Smooth muscle cell (in vitro differentiated cells): ENCODE measurements at regions not wholly inside any gene's neighbourhood (a gene's known extent, or its start where the extent isn't known, plus 50 kb on each side); places are given as distances from the start of the nearest gene placed in this dataset.

ENCODE experiments used
- DNase-seq: peaks from one replicate; lab custom pipeline; 2025; ENCODE audit not compliant: unreplicated experiment; lab: John Stamatoyannopoulos, UW
- H2AFZ ChIP-seq: fragments of 200-600 bp; sonication (generic); 2 replicates; pipeline ENCODE4 v1.6.0; 2016; ENCODE audit warnings: antibody characterized with exemption, low read depth, mild to moderate bottlenecking
- H3F3A ChIP-seq: fragments of 200-600 bp; sonication (generic); 2 replicates; pipeline ENCODE4 v1.6.0; 2017; ENCODE audit warnings: antibody characterized with exemption, low read depth
- H3K27ac ChIP-seq: fragments of 200-600 bp; sonication (generic); 2 replicates; pipeline ENCODE4 v1.5.1; 2016; ENCODE audit warnings: low read depth, mild to moderate bottlenecking
- H3K27me3 ChIP-seq: fragments of 200-600 bp; sonication (generic); 2 replicates; pipeline ENCODE4 v1.6.1; 2016; ENCODE audit warnings: low read depth, mild to moderate bottlenecking
- H3K36me3 ChIP-seq: fragments of 200-600 bp; sonication (generic); 2 replicates; pipeline ENCODE4 v1.5.1; 2016; ENCODE audit warnings: low read depth
- H3K4me1 ChIP-seq: fragments of 200-600 bp; sonication (generic); 2 replicates; pipeline ENCODE4 v1.5.1; 2016; ENCODE audit warnings: low read depth
- H3K4me2 ChIP-seq: fragments of 200-600 bp; sonication (generic); 2 replicates; pipeline ENCODE4 v1.6.0; 2016; ENCODE audit warnings: mild to moderate bottlenecking
- H3K4me3 ChIP-seq: fragments of 200-600 bp; sonication (generic); 2 replicates; pipeline ENCODE4 v1.5.1; 2016; ENCODE audit warnings: mild to moderate bottlenecking
- H3K79me2 ChIP-seq: fragments of 200-600 bp; sonication (generic); 2 replicates; pipeline ENCODE4 v1.6.0; 2016; ENCODE audit warnings: low read depth, mild to moderate bottlenecking
- H3K9ac ChIP-seq: fragments of 200-600 bp; sonication (generic); 2 replicates; pipeline ENCODE4 v1.6.0; 2016; ENCODE audit warnings: low read depth
- H3K9me3 ChIP-seq: fragments of 200-600 bp; sonication (generic); replicated peaks from 2 replicates; pipeline ENCODE4 v1.5.1; 2016; ENCODE audit warnings: low read depth
- H4K20me1 ChIP-seq: fragments of 200-600 bp; sonication (generic); 2 replicates; pipeline ENCODE4 v1.6.0; 2016; ENCODE audit warnings: low read depth
- WGBS: methylation state at CpG from one replicate; pipeline ENCODE4 v1.1.7; 2016; ENCODE audit warnings: low lambda C conversion rate; 5-methylcytosine and 5-hydroxymethylcytosine counted together
- TF ChIP-seq, protein P1 (sequence below): fragments of 200-600 bp; sonication (generic); IDR thresholded peaks from 2 replicates; pipeline ENCODE4 v1.5.1; 2017; ENCODE audit warnings: borderline replicate concordance, mild to moderate bottlenecking, antibody characterized with exemption; ENCODE audit not compliant: insufficient read depth, poor library complexity, severe bottlenecking

DNA sequence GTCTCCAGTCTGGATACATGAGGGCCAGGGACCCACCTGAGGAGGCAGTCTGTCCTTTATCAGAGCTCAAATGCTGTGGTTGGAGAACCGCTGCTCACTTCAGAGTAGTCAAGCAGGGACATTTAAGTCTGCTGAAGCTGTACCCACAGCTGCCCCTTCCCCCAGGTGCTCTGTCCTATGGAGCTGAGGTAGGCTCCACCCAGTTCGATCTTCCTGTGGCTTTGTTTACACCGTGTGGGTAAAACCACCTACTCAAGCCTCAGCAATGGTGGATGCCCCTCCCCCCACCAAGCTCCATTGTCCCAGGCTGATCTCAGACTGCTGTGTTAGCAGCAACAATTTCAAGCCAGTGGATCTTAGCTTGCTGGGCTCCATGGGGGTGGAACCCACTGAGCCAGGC, 731.4 kb upstream of the HS6ST1 start:
- WGBS: 76% methylated on average over 3 of the region's 3 CpGs
- DNase-seq: no peak
- TF ChIP-seq, protein P1, sequence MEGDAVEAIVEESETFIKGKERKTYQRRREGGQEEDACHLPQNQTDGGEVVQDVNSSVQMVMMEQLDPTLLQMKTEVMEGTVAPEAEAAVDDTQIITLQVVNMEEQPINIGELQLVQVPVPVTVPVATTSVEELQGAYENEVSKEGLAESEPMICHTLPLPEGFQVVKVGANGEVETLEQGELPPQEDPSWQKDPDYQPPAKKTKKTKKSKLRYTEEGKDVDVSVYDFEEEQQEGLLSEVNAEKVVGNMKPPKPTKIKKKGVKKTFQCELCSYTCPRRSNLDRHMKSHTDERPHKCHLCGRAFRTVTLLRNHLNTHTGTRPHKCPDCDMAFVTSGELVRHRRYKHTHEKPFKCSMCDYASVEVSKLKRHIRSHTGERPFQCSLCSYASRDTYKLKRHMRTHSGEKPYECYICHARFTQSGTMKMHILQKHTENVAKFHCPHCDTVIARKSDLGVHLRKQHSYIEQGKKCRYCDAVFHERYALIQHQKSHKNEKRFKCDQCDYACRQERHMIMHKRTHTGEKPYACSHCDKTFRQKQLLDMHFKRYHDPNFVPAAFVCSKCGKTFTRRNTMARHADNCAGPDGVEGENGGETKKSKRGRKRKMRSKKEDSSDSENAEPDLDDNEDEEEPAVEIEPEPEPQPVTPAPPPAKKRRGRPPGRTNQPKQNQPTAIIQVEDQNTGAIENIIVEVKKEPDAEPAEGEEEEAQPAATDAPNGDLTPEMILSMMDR: no peak

DNA sequence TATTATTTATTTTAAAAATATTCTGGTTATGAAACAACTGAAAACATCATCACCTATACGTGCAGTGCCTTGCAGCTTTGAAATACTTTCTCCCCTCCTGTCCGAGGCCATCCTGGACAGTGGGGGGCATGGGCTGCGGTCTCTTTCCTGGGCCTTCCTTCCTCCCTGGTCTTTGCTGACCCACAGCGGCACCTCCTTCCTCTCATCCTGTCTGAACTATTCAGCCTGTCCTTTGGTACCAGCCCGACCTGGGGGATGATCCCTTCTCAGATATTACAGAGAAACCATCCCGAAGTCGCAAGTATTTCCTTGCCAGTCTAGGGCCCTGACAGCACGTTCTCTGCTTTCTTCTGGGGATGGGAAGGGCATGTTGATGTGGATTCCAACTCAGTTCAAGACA, 736.6 kb upstream of the HS6ST1 start:
- no peak for DNase-seq
- Histone ChIP-seq H3K27me3 (no peaks in the 10 kb centered on the region), H2AFZ (no peak overlapping the region), H3K4me2 (no peak overlapping the region), H3K36me3 (no peaks in the 10 kb centered on the region), H3F3A (no peaks in the 10 kb centered on the region), H4K20me1 (no peaks in the 10 kb centered on the region), H3K9me3 (no peaks in the 10 kb centered on the region), H3K9ac (no peak overlapping the region), H3K27ac (no peak overlapping the region), H3K4me3 (no peak overlapping the region), H3K79me2 (no peaks in the 10 kb centered on the region), H3K4me1 (no peaks in the 10 kb centered on the region)
- WGBS: 91% methylated on average over 8 of the region's 8 CpGs
- TF ChIP-seq, protein P1: no peak

More for the DNA sequence above, 731.4 kb upstream of the HS6ST1 start:
- Histone ChIP-seq H4K20me1 (no peaks in the 10 kb centered on the region), H3K79me2 (no peaks in the 10 kb centered on the region), H2AFZ (no peak overlapping the region), H3K4me3 (no peak overlapping the region), H3F3A (no peaks in the 10 kb centered on the region), H3K4me2 (no peak overlapping the region), H3K4me1 (no peaks in the 10 kb centered on the region), H3K27ac (no peak overlapping the region), H3K9me3 (no peaks in the 10 kb centered on the region), H3K36me3 (no peaks in the 10 kb centered on the region), H3K27me3 (no peaks in the 10 kb centered on the region), H3K9ac (no peak overlapping the region)

DNA sequence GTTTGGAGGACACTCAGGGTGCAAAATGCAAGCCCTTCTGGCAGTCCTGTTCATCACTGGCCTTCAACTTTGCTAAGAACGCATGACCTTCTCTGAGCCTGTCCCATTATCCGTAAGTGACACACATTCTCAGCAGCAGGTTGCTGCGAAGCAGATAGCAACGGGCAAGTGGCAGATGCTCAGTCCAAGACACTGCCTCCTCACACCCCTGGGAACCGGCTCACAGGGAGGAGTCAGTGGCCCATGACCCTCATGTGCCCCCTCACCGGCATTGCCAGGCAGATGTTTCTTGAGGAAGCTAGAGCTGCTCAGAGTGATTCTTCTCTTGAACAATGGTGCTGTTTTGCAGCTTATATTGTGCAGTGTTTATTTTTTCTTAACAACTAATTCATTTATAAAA, 737.2 kb upstream of the HS6ST1 start:
- H2AFZ ChIP-seq: no peak overlapping the region
- no peaks in the 10 kb centered on the region for H4K20me1 ChIP-seq

DNA sequence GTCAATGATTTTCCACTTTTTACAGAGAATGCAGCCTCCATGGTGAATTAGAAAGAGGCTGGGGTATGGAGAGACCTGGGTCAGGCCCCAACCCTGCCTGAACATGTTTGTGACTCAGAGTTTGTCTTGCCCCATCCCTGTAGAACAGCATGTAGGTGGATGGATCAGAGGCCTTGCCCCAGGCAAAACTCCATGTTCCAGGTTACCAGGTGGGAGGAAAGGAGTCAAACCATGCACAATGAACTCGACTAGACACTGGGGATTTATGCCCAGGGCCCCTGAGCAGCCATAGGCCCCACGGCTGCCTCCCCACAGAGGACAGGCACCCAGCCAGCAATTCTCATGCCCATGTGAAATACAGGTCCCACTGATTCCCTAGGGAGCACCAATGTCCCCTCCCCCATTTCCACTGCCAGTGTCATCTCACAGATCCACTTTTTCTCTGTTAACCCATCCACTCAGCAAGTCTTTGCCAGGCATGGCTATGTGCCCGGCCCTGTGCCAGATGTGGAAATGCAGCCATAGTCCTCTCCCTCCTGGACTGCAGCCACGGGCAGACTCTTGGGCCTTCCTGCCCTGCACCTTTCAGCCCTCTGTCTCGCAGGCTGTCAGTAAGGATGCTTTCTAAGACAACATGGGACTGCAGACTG, 737.8 kb upstream of the HS6ST1 start:
- Histone ChIP-seq H3K9me3 (no peaks in the 10 kb centered on the region), H3K4me1 (no peaks in the 10 kb centered on the region), H4K20me1 (no peaks in the 10 kb centered on the region), H3K27me3 (no peaks in the 10 kb centered on the region), H3K79me2 (no peaks in the 10 kb centered on the region), H3F3A (peaks cover 6% of the 10 kb centered on the region), H3K4me2 (no peak overlapping the region), H2AFZ (no peak overlapping the region), H3K9ac (no peak overlapping the region), H3K27ac (peak overlapping the region; percentile 53), H3K36me3 (no peaks in the 10 kb centered on the region), H3K4me3 (no peak overlapping the region)
- no peak for DNase-seq
- TF ChIP-seq, protein P1: no peak
- 82% methylated on average over 5 of the region's 5 CpGs for WGBS

More for the DNA sequence above, 737.2 kb upstream of the HS6ST1 start:
- TF ChIP-seq, protein P1: no peak
- Histone ChIP-seq H3K9me3 (no peaks in the 10 kb centered on the region), H3K36me3 (no peaks in the 10 kb centered on the region), H3K4me2 (no peak overlapping the region), H3K4me1 (no peaks in the 10 kb centered on the region), H3K27ac (peak overlapping the region; percentile 53), H3F3A (peaks cover 4% of the 10 kb centered on the region), H3K27me3 (no peaks in the 10 kb centered on the region), H3K4me3 (no peak overlapping the region), H3K79me2 (no peaks in the 10 kb centered on the region), H3K9ac (no peak overlapping the region)
- no peak for DNase-seq
- 85% methylated on average over 6 of the region's 6 CpGs for WGBS
